SK-N-SH treated with all-trans-retinoic acid at 6 μM for 48 hours (cell line): ENCODE measurements at regions not wholly inside any gene's neighbourhood (a gene's known extent, or its start where the extent isn't known, plus 50 kb on each side); places are given as distances from the start of the nearest gene placed in this dataset.

ENCODE experiments used
- ARNTL ChIP-seq: fragments of 450-650 bp; formaldehyde crosslinking; IDR thresholded peaks from 2 replicates; pipeline ENCODE4 v1.5.0; 2020; ENCODE audit warnings: low read depth, mild to moderate bottlenecking, moderate library complexity, borderline replicate concordance
- BACH2 ChIP-seq: fragments of 250-450 bp; sonication (Bioruptor Pico); IDR thresholded peaks from 2 replicates; pipeline ENCODE4 v1.9.0; 2021; ENCODE audit warnings: mild to moderate bottlenecking, borderline replicate concordance
- ISL1 ChIP-seq: fragments of 250-450 bp; sonication (Bioruptor Pico); IDR thresholded peaks from 2 replicates; pipeline ENCODE4 v2.1.2; 2022; ENCODE audit warnings: mild to moderate bottlenecking, moderate library complexity
- OSR1 ChIP-seq: fragments of 250-450 bp; sonication (Bioruptor Pico); IDR thresholded peaks from 2 replicates; pipeline ENCODE4 v1.8.0; 2022; ENCODE audit warnings: moderate library complexity, mild to moderate bottlenecking, inconsistent platforms
- PATZ1 ChIP-seq: fragments of 250-450 bp; sonication (Bioruptor Pico); IDR thresholded peaks from 2 replicates; pipeline ENCODE4 v1.8.0; 2020; ENCODE audit warnings: mild to moderate bottlenecking, moderate library complexity, borderline replicate concordance
- POU6F1 ChIP-seq: fragments of 250-450 bp; sonication (Bioruptor Pico); IDR thresholded peaks from 2 replicates; pipeline ENCODE4 v1.8.0; 2021; ENCODE audit warnings: low read depth, mild to moderate bottlenecking, moderate library complexity, borderline replicate concordance
- PPARA ChIP-seq: fragments of 250-450 bp; sonication (Bioruptor Pico); IDR thresholded peaks from 2 replicates; pipeline ENCODE4 v1.5.0; 2020; ENCODE audit warnings: mild to moderate bottlenecking, borderline replicate concordance
- RARB ChIP-seq: fragments of 250-450 bp; sonication (Bioruptor Pico); IDR thresholded peaks from 2 replicates; pipeline ENCODE4 v1.8.0; 2021; ENCODE audit warnings: mild to moderate bottlenecking, moderate library complexity
- TOX ChIP-seq: fragments of 250-450 bp; sonication (Bioruptor Pico); IDR thresholded peaks from 2 replicates; pipeline ENCODE4 v1.8.0; 2021; ENCODE audit warnings: mild to moderate bottlenecking, moderate library complexity, borderline replicate concordance
- ZFP3 ChIP-seq: fragments of 250-450 bp; sonication (Bioruptor Pico); IDR thresholded peaks from 2 replicates; pipeline ENCODE4 v1.5.0; 2020; ENCODE audit warnings: mild to moderate bottlenecking, moderate library complexity
- ZNF565 ChIP-seq: fragments of 450-650 bp; formaldehyde crosslinking; conservative IDR thresholded peaks from 2 replicates; pipeline ENCODE4 v1.5.0; 2020; ENCODE audit warnings: low read depth, mild to moderate bottlenecking, moderate library complexity
- TF ChIP-seq, protein P1 (sequence below): fragments of 250-450 bp; sonication (Bioruptor Pico); IDR thresholded peaks from 2 replicates; pipeline ENCODE4 v1.5.1; 2020; ENCODE audit warnings: low read depth, mild to moderate bottlenecking, moderate library complexity
- TF ChIP-seq, protein P2 (sequence below): fragments of 250-450 bp; sonication (Bioruptor Pico); IDR thresholded peaks from 2 replicates; pipeline ENCODE4 v1.5.1; 2021; ENCODE audit warnings: mild to moderate bottlenecking, moderate library complexity

DNA sequence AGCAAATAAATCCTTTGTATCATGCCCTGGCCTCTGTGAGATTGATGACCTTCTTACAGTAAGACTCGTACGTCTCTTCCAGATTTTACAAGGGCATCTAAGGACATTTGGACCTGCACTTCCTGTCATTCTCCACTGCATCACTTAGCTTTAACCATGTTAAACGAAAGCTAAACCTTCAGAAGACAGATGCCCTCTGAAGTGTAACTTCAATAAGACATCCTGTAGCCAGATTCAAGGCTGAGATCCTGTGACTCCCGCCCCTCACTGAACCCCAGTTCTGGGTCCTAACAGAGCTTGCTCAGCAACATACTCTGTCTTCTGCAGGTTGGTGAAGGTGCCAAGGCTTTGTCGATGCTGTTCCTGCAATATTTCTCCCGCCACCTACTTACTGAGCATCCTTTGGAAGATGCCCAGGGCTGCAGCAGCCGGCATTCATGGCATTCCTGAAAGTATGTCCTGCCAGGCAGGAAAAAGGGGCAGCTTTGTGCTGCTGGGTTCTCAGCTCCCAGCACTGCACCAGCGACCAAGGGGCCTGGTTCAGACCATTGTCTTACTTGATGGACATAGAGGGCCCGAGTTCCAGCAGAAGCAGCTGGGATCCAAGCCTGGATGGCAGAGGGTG lies 131.1 kb downstream of the AXIN2 start:
- TF ChIP-seq, protein P1, sequence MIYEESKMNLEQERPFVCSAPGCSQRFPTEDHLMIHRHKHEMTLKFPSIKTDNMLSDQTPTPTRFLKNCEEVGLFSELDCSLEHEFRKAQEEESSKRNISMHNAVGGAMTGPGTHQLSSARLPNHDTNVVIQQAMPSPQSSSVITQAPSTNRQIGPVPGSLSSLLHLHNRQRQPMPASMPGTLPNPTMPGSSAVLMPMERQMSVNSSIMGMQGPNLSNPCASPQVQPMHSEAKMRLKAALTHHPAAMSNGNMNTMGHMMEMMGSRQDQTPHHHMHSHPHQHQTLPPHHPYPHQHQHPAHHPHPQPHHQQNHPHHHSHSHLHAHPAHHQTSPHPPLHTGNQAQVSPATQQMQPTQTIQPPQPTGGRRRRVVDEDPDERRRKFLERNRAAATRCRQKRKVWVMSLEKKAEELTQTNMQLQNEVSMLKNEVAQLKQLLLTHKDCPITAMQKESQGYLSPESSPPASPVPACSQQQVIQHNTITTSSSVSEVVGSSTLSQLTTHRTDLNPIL (CRISPR knock-in tag), result no peak
- TF ChIP-seq ZFP3 (CRISPR knock-in tag) (no peak), ISL1 (CRISPR knock-in tag) (no peak), OSR1 (CRISPR knock-in tag) (no peak), ARNTL (CRISPR knock-in tag) (no peak), TOX (CRISPR knock-in tag) (no peak), PATZ1 (CRISPR knock-in tag) (no peak), ZNF565 (CRISPR knock-in tag) (no peak), POU6F1 (CRISPR knock-in tag) (no peak), RARB (CRISPR knock-in tag) (no peak), BACH2 (CRISPR knock-in tag) (no peak), PPARA (CRISPR knock-in tag) (no peak)
- TF ChIP-seq, protein P2, sequence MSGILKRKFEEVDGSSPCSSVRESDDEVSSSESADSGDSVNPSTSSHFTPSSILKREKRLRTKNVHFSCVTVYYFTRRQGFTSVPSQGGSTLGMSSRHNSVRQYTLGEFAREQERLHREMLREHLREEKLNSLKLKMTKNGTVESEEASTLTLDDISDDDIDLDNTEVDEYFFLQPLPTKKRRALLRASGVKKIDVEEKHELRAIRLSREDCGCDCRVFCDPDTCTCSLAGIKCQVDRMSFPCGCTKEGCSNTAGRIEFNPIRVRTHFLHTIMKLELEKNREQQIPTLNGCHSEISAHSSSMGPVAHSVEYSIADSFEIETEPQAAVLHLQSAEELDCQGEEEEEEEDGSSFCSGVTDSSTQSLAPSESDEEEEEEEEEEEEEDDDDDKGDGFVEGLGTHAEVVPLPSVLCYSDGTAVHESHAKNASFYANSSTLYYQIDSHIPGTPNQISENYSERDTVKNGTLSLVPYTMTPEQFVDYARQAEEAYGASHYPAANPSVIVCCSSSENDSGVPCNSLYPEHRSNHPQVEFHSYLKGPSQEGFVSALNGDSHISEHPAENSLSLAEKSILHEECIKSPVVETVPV (CRISPR knock-in tag), result no peak
